HG03060 (cell line): ENCODE measurements at regions not wholly inside any gene's neighbourhood (a gene's known extent, or its start where the extent isn't known, plus 50 kb on each side); places are given as distances from the start of the nearest gene placed in this dataset.
"Not testable (repeated sequence)": the region's sequence is repeated elsewhere in the genome, so short reads cannot be mapped to it uniquely, and the experiment has no call there.

ENCODE experiments used
- ATAC-seq: cut with Tn5 transposase; IDR thresholded peaks from one replicate; pipeline ENCODE4 v1.9.1; 2021; ENCODE audit warnings: low read depth, moderate number of reproducible peaks; ENCODE audit not compliant: unreplicated experiment

DNA sequence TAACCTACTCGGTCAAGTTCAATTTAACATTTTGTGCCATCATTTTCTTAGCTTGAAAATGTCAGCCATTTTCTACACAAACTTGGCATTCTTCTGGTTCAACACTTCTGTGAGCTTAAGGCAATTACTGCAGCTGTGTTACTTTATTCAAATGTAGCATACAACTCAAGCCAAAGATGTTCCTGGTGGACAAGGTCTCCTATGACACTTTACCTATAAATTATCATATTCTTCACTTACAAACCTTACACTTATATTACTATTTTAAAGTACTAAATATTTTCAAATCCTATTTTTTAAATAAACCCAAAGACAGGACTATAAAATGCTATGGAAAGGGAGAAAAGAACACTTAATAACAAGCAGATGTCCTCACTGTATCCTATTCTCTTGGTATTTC, 1045.3 kb downstream of the TSN start:
- no peak for ATAC-seq

DNA sequence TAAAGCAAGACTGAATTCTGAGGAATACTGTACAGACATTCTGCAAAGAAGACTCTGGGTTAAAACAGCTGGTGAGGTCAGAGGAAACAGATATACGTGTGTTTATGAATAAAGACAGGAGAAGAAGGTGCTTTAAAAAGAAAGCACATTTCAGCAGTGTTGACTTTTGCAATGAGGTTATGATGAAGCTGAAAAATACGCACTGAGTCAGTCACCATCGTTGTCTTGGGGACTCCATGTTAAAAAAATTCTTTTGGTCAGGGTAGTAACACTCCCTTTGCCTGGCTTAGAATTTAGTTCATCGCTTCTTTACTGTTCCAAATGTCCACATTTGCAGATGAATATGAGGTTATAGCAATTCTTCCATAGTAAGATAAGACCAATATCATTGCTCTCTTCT, 1049.0 kb downstream of the TSN start:
- ATAC-seq = no peak

DNA sequence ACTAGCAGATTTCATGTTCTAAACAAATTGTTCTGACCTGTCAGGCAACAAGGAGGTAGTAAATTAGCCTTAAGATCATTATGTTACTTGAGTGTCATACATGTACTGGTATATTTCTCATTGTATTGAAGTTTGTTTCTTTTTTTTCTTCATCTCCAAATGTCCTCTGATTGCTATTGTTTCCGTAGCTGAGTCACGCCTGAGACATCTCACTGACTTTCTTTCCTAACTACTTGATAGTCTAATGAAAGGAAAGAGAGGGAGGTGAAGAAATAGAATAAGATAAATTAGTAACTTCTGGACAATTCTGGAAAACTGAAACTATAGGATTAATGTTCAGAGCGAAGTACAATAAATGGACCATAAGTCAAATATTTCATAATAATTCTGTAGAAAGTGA, 1049.9 kb downstream of the TSN start:
- no peak for ATAC-seq

DNA sequence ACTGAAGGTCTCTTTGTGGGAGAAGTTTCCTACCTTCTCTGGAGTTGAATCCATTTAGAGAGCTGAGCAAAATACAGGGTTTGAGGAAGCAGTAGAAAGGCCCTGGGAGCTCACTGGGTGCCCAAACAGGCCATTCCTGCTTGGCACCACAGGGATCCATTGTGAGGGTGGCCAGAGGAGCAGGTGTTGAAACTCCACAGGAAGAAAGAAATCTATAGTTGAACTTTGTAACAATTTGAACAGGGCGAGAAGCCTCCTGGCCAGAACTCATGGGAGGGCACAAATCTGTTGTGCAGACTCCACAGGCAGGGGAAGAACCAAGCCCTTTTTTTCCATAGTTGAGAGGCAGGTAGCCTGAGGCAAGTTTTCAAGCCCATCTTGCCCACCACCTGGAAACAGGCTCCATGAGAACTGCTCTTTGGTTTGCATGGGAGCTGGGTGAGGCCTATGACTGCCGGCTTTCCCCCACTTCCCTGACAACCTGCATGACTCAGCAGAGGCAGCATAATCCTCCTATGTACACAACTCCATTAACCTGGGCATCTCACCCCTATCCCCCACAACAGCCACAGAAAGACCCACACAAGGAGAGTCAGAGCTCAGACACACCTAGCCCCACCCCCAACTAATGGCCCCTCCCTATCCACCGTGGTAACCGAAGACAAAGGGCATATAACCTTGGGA, 1053.0 kb downstream of the TSN start:
- ATAC-seq = no peak

DNA sequence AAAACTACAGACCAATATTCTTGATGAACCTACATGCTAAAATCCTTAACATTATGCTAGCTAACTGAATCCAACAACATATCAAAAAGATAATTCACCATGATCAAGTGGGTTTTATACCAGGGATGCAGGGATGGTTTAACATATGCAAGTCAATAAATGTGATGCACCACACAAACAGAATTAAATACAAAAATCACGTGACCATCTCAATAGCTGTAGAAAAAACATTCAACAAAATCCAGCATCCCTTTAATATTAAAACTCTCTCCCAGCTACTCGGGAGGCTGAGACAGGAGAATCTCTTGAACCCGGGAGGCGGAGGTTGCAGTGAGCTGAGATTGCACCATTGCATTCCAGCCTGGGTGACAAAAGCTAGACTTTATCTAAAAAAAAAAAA, 1056.8 kb downstream of the TSN start:
- ATAC-seq = not testable (repeated sequence)

DNA sequence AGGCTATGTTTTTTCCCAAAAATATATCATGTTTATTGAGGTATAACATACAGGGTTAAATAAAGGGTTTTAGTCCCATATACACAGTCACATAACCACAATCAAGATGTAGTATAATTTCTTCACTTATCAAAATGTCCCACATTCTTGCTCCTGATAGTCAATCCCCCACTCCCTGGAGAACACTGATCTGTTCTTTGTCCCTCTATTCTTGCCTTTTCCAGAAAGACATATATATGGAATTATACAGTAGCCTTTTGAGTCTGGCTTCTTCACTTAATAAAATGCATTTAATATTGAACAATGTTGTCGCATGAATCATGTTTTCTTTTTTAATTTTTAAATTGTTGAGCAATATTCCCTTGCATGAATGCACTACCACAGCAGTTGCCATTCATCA, 1059.7 kb downstream of the TSN start:
- ATAC-seq = no peak

DNA sequence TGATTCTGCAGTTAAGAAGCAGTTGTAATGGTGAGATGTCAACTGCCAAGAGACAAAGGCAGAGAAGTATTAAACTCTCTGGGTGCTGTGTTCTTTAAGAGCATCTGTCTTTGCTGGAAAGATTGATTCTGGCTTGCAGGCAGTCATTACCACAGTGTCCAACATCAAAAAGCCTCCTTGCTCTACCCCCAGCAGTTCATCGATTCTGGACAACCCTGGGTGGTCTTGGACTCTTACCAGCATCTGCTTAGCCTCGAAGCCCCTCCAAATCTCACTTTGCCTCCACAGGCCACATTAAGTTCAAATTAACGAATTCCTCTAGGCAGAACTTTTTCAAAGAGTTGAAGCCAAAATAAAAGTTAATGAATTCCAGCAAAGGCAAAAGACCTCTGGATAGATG, 1061.4 kb downstream of the TSN start:
- no peak for ATAC-seq

DNA sequence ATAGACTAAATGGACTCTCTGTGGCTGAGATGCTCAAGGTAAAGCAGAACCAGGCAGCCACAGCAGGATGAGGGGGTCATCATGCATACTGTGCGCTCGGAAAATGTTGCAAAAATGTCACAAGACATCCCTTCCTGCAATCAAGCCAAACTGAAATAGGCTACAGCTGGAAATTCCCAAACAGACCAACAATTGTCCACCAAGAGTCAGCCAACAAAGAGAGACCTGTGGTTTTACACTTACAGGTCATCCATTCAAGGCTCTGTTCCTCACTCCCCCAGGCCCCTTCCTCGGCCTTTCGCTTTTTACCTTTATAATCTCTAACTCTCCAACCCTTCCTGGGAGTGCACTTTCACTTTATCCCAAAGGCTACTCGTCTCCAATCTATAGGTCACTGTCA, 1066.9 kb downstream of the TSN start:
- ATAC-seq = no peak

DNA sequence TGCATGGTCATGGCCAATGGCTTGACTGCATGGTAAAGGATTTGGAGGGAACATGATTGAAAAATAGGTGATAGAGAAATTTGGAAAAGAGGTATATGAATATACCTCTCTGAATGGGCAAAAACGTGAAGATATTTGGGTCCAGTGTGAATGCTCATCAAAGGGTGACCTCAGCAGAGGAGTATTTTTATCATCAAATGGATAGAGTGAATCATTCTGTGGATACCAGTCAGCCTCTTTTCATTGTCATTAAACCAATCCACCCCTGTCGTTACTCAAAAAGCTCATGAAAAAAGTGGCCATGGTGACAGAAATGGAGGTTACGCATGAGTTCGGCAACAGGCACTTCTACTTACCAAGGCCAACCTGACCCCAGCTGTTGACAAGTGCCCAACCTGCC, 1074.7 kb downstream of the TSN start:
- no peak for ATAC-seq

DNA sequence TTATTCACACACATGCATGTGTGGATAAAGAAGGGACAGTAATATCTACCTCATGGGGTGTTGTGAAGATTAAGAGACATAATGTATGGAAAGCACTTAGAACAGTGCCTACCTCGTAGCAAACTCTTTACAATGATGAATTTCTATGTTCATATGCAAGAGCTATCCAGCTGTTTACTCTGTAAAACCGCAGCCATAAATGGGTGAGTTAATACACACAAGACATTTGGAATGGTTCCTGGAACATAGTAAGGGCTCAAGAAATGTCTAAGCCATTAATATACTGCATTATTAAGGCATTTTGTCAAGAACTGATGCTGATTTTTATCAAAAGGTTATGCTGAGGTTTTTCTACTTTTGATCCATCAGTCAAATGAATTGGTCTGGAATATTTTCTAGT, 1076.2 kb downstream of the TSN start:
- ATAC-seq = no peak

DNA sequence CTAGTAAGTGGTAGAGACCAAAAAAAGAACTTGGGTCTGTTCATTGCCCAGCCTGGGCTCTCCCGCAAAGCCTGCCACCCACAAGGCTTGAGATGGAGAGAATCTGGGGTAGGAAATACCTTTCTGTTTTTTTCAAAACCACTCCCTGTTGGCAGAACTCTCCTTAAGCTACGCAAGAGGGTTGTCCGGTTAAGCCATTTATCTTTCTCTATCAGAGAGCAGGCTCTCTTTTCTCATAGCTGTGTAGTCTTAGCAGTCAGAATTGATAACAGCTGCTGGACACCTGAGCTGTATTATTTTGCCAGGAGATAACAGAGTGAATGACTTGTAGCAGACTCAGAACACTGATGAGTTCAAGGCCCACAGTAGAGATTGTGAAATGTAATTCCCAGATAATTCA, 1088.1 kb downstream of the TSN start:
- ATAC-seq = no peak

DNA sequence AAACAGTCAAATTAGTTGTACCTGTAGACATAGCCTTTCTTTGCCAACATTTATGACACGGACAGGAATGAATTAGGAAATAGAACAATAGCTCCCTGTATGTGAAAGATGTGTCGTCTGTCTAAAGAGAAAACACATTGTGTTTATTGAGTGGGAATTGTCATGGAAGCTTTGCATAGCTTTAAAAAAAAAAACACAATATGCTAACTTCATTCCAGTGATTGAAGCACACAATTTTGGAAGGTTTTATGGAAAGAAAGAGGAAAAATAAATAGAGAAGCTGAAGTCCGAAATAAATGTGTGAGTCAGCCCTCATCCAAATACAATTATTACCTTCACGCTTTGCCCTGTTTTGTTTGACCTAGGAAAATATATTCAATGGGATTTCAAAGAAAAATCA, 1095.7 kb downstream of the TSN start:
- ATAC-seq = no peak

DNA sequence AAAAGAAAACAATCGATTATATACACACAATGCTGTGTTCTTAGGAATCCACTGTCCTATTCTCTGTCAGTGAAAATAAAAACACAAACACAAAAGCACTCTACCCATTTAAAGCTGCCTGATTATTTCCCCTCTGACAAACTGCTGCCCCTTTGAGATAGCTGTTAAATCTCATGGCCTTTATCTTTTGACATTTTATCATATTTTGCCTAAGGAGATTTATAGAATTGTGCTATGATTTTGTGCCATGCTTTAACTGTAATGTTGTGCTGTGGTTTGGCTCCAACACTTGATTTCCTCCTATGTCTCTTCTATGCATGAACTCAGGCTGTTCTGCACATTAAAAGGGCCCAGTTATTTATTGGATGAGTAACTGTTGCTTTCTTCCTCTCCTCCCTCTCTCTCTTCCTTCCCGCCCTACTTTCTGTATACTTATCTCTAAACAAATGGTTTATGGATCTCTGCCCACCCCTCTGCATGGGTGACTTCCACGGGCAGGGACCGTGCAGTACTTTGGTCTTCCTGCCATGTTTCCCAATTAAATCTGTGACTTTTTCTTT, 1096.6 kb downstream of the TSN start:
- no peak for ATAC-seq

DNA sequence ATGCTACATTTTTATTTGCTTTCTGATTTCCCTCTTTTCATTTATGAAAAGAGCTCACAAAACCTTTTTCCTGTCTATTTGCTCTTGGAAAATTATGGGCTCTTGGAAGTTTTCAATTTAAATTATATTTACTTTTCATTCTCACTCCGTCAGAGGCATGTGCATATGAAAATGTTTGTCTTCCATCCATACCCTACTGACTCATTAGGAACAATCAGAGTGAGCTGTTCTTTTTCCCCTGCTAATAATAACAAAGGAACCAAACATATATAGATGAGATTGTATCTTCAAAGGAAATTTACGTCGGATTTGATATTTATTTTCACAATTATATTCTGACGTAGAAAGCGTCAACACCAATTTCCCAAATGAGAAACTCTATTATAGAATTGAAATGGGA, 1101.2 kb downstream of the TSN start:
- ATAC-seq = no peak

DNA sequence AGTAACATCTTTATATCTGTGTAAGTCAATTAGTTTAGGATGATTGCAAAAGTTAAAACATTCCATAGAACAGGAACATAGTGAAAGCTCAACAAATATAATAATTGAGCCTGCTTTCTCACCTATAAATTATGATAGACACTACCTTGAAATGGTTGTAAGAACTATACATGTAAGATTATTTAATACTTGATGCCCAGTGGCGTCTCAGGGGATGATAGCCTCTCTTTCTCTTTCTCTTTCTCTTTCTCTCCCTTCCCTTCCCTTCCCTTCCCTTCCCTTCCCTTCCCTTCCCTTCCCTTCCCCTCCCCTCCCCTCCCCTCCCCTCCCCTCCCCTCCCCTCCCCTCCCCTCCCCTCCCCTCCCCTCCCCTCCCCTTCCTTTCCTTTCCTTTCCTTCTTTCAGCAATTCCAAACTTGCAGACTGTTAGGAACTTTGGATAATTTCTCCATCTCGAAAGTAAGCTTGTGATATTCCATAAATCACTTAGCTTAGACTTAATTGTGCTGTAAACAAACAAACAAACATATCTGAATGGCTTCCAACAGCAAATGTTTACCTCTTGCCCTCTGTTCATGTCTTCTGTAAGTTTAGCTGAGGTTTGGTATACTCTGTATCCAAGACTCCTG, 1102.7 kb downstream of the TSN start:
- no peak for ATAC-seq

DNA sequence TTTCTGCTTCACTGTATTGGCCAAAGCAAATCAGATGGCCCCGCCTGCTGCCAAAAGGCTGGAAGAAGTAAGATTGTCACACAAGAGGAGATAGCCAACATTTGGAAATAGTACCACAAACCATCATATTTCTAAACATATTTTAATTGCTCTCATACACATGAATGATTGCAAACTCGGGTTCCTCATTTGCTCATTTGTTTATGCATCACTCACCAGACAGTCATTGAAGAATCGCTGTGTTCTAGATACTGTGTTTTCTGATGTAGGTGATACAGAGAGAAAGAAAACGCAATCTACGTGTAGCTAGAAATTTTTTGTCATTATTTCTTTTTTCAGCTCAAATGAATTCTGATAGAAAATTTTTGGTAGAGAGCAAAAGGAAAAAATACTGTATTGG, 1103.4 kb downstream of the TSN start:
- no peak for ATAC-seq

DNA sequence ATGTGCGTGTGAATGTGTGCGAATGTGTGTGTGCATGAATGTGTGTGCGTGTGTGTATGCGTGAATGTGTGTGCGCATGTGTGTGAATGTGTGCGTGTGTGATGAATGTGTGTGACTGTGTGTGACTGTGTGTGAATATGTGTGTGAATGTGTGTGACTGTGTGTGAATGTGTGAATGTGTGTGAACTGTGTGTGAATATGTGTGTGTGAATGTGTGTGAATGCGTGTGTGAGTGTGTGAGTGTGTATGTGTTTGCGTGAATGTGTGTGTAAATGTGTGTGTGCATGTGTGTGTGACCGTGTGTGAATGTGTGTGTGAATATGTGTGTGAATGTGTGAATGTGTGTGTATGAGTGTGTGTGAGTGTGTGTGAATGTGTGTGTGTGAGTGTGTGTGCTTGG, 1103.8 kb downstream of the TSN start:
- ATAC-seq = no peak

DNA sequence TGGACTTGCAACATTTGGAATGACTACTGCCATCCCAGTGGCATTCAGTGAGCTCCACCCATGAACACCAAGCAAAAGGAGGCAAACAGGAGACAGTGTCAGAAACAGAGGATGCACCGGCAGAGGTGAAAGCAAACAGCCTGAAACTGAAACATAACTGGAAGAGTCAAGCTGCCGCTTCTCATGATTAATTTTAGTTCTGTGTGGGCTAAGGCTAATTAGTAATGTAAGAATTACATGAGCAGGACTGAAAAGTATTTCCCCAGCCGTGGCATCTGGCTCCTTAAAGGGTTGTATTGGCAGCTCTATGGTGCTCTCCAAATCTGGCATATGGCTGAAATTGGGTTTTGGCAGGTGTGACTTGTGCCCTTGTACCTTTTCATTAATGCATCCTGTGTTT, 1108.1 kb downstream of the TSN start:
- peak; percentile 53 for ATAC-seq

DNA sequence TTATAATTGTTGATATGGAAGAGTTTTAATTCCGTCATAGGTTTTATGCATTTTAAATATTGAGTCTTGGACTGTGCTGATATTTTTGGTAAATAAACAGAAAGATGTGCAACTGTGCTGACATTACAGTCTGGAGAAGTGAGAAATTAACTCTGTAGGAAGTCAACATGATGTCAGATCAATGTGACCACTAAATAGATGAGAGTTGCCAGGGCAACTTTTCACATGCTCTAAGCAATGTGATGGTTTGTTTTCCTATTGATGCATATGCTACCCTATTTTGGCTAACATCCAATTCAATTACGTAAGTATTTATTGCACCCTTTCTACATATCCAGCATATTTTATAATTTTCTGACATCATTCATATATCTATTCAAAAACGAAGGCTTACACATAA, 1109.3 kb downstream of the TSN start:
- ATAC-seq = no peak

DNA sequence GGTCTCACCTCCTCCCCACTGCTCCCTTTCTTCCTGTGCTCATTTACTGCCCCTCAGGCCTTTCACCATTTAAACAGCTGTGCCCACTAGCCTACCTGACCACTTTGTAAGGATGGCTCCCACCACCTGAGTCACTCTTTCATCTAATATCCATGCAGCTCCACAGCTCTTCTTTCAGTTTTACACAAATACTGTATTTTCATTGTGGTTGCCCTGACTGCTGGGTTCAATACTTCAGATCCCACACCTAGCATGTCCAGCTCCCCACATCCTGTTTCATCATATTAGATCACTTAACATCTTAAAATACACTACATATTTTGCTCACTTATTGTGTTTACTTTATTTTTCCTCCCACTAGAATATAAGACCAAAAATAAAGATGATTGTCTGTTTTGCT, 1110.6 kb downstream of the TSN start:
- no peak for ATAC-seq

DNA sequence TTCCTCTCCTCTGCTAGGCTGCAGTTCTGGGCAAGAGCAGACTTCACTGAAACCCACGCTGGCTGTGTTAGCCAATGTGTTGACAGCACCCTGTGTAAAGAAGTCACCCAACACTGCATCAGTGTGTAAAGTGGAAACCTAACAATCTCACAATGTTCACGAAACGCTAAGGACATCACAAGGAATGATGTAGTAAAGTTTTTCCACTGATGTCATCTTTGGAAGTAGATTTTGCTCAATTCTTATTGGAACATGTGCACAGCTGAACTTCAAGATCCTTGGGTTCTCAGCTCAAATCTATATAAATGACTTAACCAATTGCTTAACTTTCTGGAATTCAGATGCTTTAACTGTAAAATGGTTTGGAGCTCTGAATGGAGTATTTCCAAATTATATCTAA, 1112.5 kb downstream of the TSN start:
- no peak for ATAC-seq

DNA sequence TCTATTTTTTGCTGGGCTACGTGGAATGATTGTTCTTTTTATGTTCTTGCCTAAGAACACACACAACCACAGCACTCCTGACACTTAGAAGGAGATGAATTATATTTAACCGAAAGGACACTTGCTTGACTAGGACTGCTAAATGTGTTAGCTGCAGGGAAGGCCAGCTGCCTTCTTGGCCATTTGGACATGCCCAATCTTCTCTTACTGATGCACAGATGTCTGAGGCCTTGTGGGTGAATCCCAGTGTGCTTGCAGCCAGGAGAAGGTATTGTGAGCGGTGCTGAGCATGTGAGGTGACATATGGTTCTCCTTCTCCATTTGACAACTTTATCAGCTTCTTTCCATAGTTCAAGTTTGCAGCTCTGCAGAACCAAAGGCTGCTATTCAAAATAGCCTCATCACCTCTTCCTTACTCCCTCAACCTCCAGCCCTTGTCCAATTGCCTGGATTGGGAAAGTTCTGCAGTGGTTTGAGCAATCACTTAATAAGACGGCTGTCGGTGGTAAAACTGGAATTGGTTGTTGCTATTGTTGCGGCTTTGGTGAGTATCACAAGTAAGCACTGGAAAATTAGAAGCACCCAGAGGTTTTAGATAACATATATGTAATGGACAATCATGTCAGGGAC, 1113.3 kb downstream of the TSN start:
- ATAC-seq = no peak
